ENCODE measurements at regions not wholly inside any gene's neighbourhood (a gene's known extent, or its start where the extent isn't known, plus 50 kb on each side); places are given as distances from the start of the nearest gene placed in this dataset.
"Not testable (repeated sequence)": the region's sequence is repeated elsewhere in the genome, so short reads cannot be mapped to it uniquely, and the experiment has no call there.

- DNase-seq (ENCODE audit: low spot score in 2 of 2) = no peak
- Histone ChIP-seq H3K4me1 (no peaks in the 10 kb centered on the region), H3K4me3 (no peak overlapping the region), H3K36me3 (replicated peaks) (no peaks in the 10 kb centered on the region), H3K9me3 (no peaks in the 10 kb centered on the region), H3K27me3 (ENCODE audit: low read depth) (peaks cover 4% of the 10 kb centered on the region; the same call in 1 of the 2 replicates)
- in situ Hi-C loops (cut with MboI; ENCODE audit: low sequenced_read_pairs) = no loop called here
Observed at GRCh38 chr13:80946008-80946802, 605.3 kb upstream of the SPRY2 start.

GRCh38 chr13:80945328-80945727 is 604.4 kb upstream of the SPRY2 start:
- H3K4me1 ChIP-seq = no peaks in the 10 kb centered on the region
- no peak for DNase-seq (ENCODE audit: low spot score in 2 of 2)
- H3K9me3 ChIP-seq = no peaks in the 10 kb centered on the region
- no peaks in the 10 kb centered on the region for H3K36me3 ChIP-seq (replicated peaks)
- in situ Hi-C loops (cut with MboI; ENCODE audit: low sequenced_read_pairs) = no loop called here
- peaks cover 4% of the 10 kb centered on the region; the same call in 1 of the 2 replicates for H3K27me3 ChIP-seq (ENCODE audit: low read depth)
- H3K4me3 ChIP-seq = no peak overlapping the region

GRCh38 chr13:80939581-80939980 is 598.7 kb upstream of the SPRY2 start:
- Histone ChIP-seq H3K4me3 (no peak overlapping the region), H3K4me1 (no peaks in the 10 kb centered on the region), H3K27me3 (ENCODE audit: low read depth) (no peaks in the 10 kb centered on the region), H3K36me3 (replicated peaks) (no peaks in the 10 kb centered on the region), H3K9me3 (no peaks in the 10 kb centered on the region)
- in situ Hi-C loops (cut with MboI; ENCODE audit: low sequenced_read_pairs) = no loop called here
- DNase-seq (ENCODE audit: low spot score in 2 of 2) = no peak

- in situ Hi-C loops (cut with MboI; ENCODE audit: low sequenced_read_pairs) = no loop called here
- no peaks in the 10 kb centered on the region for H3K9me3 ChIP-seq
- DNase-seq (ENCODE audit: low spot score in 2 of 2) = no peak
- no peak overlapping the region for H3K4me3 ChIP-seq
- H3K4me1 ChIP-seq = no peaks in the 10 kb centered on the region
- H3K27me3 ChIP-seq (ENCODE audit: low read depth) = no peaks in the 10 kb centered on the region
- no peaks in the 10 kb centered on the region for H3K36me3 ChIP-seq (replicated peaks)
Observed at GRCh38 chr13:80931766-80932165, 590.8 kb upstream of the SPRY2 start.

GRCh38 chr13:80931118-80931517 is 590.2 kb upstream of the SPRY2 start:
- H3K4me1 ChIP-seq = no peaks in the 10 kb centered on the region
- in situ Hi-C loops (cut with MboI; ENCODE audit: low sequenced_read_pairs) = no loop called here
- no peak for DNase-seq (ENCODE audit: low spot score in 2 of 2)
- no peaks in the 10 kb centered on the region for H3K36me3 ChIP-seq (replicated peaks)
- H3K4me3 ChIP-seq = no peak overlapping the region
- no peaks in the 10 kb centered on the region for H3K9me3 ChIP-seq
- no peaks in the 10 kb centered on the region for H3K27me3 ChIP-seq (ENCODE audit: low read depth)

GRCh38 chr13:80928241-80928640 is 587.3 kb upstream of the SPRY2 start:
- DNase-seq (ENCODE audit: low spot score in 2 of 2) = no peak
- Histone ChIP-seq H3K4me1 (no peaks in the 10 kb centered on the region), H3K9me3 (no peaks in the 10 kb centered on the region), H3K27me3 (ENCODE audit: low read depth) (no peaks in the 10 kb centered on the region), H3K4me3 (no peak overlapping the region), H3K36me3 (replicated peaks) (no peaks in the 10 kb centered on the region)
- in situ Hi-C loops (cut with MboI; ENCODE audit: low sequenced_read_pairs) = no loop called here

GRCh38 chr13:80926024-80926423 is 585.1 kb upstream of the SPRY2 start:
- DNase-seq (ENCODE audit: low spot score in 2 of 2); in situ Hi-C loops (cut with MboI; ENCODE audit: low sequenced_read_pairs); H3K36me3 ChIP-seq (replicated peaks); H3K27me3 ChIP-seq (ENCODE audit: low read depth); H3K4me1 ChIP-seq; H3K4me3 ChIP-seq; H3K9me3 ChIP-seq: not testable (repeated sequence)

GRCh38 chr13:80924596-80924995 is 583.7 kb upstream of the SPRY2 start:
- in situ Hi-C loops (cut with MboI; ENCODE audit: low sequenced_read_pairs) = no loop called here
- H3K36me3 ChIP-seq (replicated peaks) = no peaks in the 10 kb centered on the region
- no peaks in the 10 kb centered on the region for H3K4me1 ChIP-seq
- no peaks in the 10 kb centered on the region for H3K9me3 ChIP-seq
- DNase-seq (ENCODE audit: low spot score in 2 of 2) = no peak
- no peak overlapping the region for H3K4me3 ChIP-seq
- H3K27me3 ChIP-seq (ENCODE audit: low read depth) = no peaks in the 10 kb centered on the region

GRCh38 chr13:80923907-80924306 is 583.0 kb upstream of the SPRY2 start:
- DNase-seq (ENCODE audit: low spot score in 2 of 2) = no peak
- no peaks in the 10 kb centered on the region for H3K36me3 ChIP-seq (replicated peaks)
- no peak overlapping the region for H3K4me3 ChIP-seq
- H3K4me1 ChIP-seq = no peaks in the 10 kb centered on the region
- H3K9me3 ChIP-seq = no peaks in the 10 kb centered on the region
- no peaks in the 10 kb centered on the region for H3K27me3 ChIP-seq (ENCODE audit: low read depth)
- in situ Hi-C loops (cut with MboI; ENCODE audit: low sequenced_read_pairs) = no loop called here

- in situ Hi-C loops (cut with MboI; ENCODE audit: low sequenced_read_pairs) = no loop called here
- Histone ChIP-seq H3K27me3 (ENCODE audit: low read depth) (no peaks in the 10 kb centered on the region), H3K9me3 (no peaks in the 10 kb centered on the region), H3K4me3 (no peak overlapping the region), H3K36me3 (replicated peaks) (no peaks in the 10 kb centered on the region), H3K4me1 (no peaks in the 10 kb centered on the region)
- no peak for DNase-seq (ENCODE audit: low spot score in 2 of 2)
Observed at GRCh38 chr13:80921971-80922370, 581.0 kb upstream of the SPRY2 start.

- in situ Hi-C loops (cut with MboI; ENCODE audit: low sequenced_read_pairs) = no loop called here
- H3K9me3 ChIP-seq = no peaks in the 10 kb centered on the region
Observed at GRCh38 chr13:80921541-80921940, 580.6 kb upstream of the SPRY2 start.

GRCh38 chr13:80906860-80907259 is 565.9 kb upstream of the SPRY2 start:
- H3K36me3 ChIP-seq (replicated peaks) = no peaks in the 10 kb centered on the region; the same call in 1 of the 2 replicates
- no peaks in the 10 kb centered on the region for H3K27me3 ChIP-seq (ENCODE audit: low read depth)
- in situ Hi-C loops (cut with MboI; ENCODE audit: low sequenced_read_pairs) = no loop called here
- DNase-seq (ENCODE audit: low spot score in 2 of 2) = no peak
- H3K4me3 ChIP-seq = no peak overlapping the region
- no peaks in the 10 kb centered on the region for H3K9me3 ChIP-seq
- no peaks in the 10 kb centered on the region for H3K4me1 ChIP-seq

More at GRCh38 chr13:80921541-80921940, 580.6 kb upstream of the SPRY2 start:
- Histone ChIP-seq H3K27me3 (ENCODE audit: low read depth) (no peaks in the 10 kb centered on the region), H3K36me3 (replicated peaks) (no peaks in the 10 kb centered on the region), H3K4me1 (no peaks in the 10 kb centered on the region), H3K4me3 (no peak overlapping the region)
- no peak for DNase-seq (ENCODE audit: low spot score in 2 of 2)

- Histone ChIP-seq H3K27me3 (ENCODE audit: low read depth) (no peaks in the 10 kb centered on the region), H3K36me3 (replicated peaks) (no peaks in the 10 kb centered on the region; the same call in 1 of the 2 replicates), H3K9me3 (no peaks in the 10 kb centered on the region), H3K4me3 (no peak overlapping the region), H3K4me1 (no peaks in the 10 kb centered on the region)
- in situ Hi-C loops (cut with MboI; ENCODE audit: low sequenced_read_pairs) = no loop called here
- DNase-seq (ENCODE audit: low spot score in 2 of 2) = no peak
Observed at GRCh38 chr13:80904386-80904785, 563.5 kb upstream of the SPRY2 start.

GRCh38 chr13:80903911-80904310 is 563.0 kb upstream of the SPRY2 start:
- Histone ChIP-seq H3K9me3 (no peaks in the 10 kb centered on the region), H3K27me3 (ENCODE audit: low read depth) (no peaks in the 10 kb centered on the region), H3K36me3 (replicated peaks) (no peaks in the 10 kb centered on the region; the same call in 1 of the 2 replicates), H3K4me3 (no peak overlapping the region), H3K4me1 (no peaks in the 10 kb centered on the region)
- in situ Hi-C loops (cut with MboI; ENCODE audit: low sequenced_read_pairs) = no loop called here
- no peak for DNase-seq (ENCODE audit: low spot score in 2 of 2)

GRCh38 chr13:80901530-80901929 is 560.6 kb upstream of the SPRY2 start:
- Histone ChIP-seq H3K9me3 (no peaks in the 10 kb centered on the region), H3K4me1 (no peaks in the 10 kb centered on the region), H3K4me3 (no peak overlapping the region), H3K27me3 (ENCODE audit: low read depth) (no peaks in the 10 kb centered on the region), H3K36me3 (replicated peaks) (no peaks in the 10 kb centered on the region)
- in situ Hi-C loops (cut with MboI; ENCODE audit: low sequenced_read_pairs) = no loop called here
- DNase-seq (ENCODE audit: low spot score in 2 of 2) = no peak

Data from HAP-1 (cell line).